Erythroblast (primary cell): ENCODE measurements at regions not wholly inside any gene's neighbourhood (a gene's known extent, or its start where the extent isn't known, plus 50 kb on each side); places are given as distances from the start of the nearest gene placed in this dataset.

Experiments used
- GATA1 ChIP-seq: IDR thresholded peaks from 2 replicates; pipeline ENCODE4 v1.6.1; 2011; ENCODE audit warnings: low read depth, mild to moderate bottlenecking, control low read depth, low read length, moderate library complexity
- POLR2A ChIP-seq: IDR thresholded peaks from 2 replicates; pipeline ENCODE4 v1.6.1; 2011; ENCODE audit warnings: mild to moderate bottlenecking, low read length

DNA sequence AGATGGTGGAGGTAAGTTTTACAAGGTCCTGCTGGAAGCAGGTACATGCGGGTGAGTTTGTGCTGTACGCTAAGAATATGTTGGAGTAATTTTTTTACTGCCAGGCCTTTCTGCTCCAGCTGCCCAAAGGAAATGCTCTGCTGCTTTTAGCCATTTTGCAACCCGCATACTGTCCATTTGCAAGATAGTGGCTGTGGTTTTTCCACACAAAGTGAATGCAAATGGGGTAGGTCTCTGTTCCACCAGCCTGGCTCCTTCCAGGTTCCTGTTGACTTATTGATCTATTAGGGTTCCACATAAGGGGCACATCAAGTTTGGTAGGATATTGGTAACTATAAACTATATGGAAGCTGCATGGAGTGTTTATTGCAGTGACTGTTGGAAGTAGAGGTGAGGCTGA, 227.1 kb downstream of the SI start:
- no peak for TF ChIP-seq POLR2A
- no peak for TF ChIP-seq GATA1
